HepG2 (cell line): ENCODE measurements at regions not wholly inside any gene's neighbourhood (a gene's known extent, or its start where the extent isn't known, plus 50 kb on each side); places are given as distances from the start of the nearest gene placed in this dataset.

Experiments used
- ATAC-seq: fragments of 200-7000 bp; cut with Tn5 transposase; 3 replicates; pipeline ENCODE4 v1.9.1; 2020; ENCODE audit warnings: mild to moderate bottlenecking, moderate library complexity
- BruUV-seq: library from RNA; stranded (reverse); fragments of 400-500 nt; replicated peaks from 2 replicates; lab custom pipeline; 2021; lab: Mats Ljungman, UMichigan
- CTCF ChIA-PET: fragments of 300-600 bp; formaldehyde crosslinking; extraction: SDS; loops from one replicate; lab custom pipeline; 2021; ENCODE audit warnings: low total read pairs, inconsistent platforms, low intra/inter-chr PET ratio; lab: Yijun Ruan, JAX
- POLR2A ChIA-PET: fragments of 350-600 bp; sonication (Branson Sonifier 250); formaldehyde crosslinking; loops from one replicate; lab custom pipeline; 2020; ENCODE audit warnings: antibody characterized with exemption, inconsistent platforms; lab: Yijun Ruan, JAX
- DNase-seq: peaks from one replicate; pipeline ENCODE4 v3.0.0-alpha.2; 2015; ENCODE audit warnings: low spot score
- FAIRE-seq: peaks from 3 replicates; lab custom pipeline; 2011; peaks lifted over from hg19 to GRCh38; lab: Jason Lieb, UNC
- H2AFZ ChIP-seq: one replicate; pipeline ENCODE4 v1.6.1; 2011; ENCODE audit warnings: low read length, inconsistent platforms
- H3K27ac ChIP-seq: fragments of 300-600 bp; 3 replicates; pipeline ENCODE4 v1.8.0; 2011; ENCODE audit warnings: mixed run types, mild to moderate bottlenecking, mixed read lengths, low read length, inconsistent platforms; ENCODE audit not compliant: insufficient read depth; ENCODE audit errors: extremely low read length
- H3K27me3 ChIP-seq, 2 experiments: fragments of 200-600 bp in 1 of 2; 2 replicates in 1 of 2; 3 replicates in 1 of 2; pipeline versions ENCODE4 v1.6.0 to v1.8.0; 2011; ENCODE audit warnings: low read length in 2 of 2, mild to moderate bottlenecking in 2 of 2, moderate library complexity in 2 of 2, inconsistent platforms in 1 of 2; ENCODE audit not compliant: insufficient read depth in 2 of 2, control insufficient read depth in 1 of 2
- H3K36me3 ChIP-seq, 2 experiments: fragments of 200-600 bp in 1 of 2; replicated peaks in 1 of 2; 2 replicates in 1 of 2; 3 replicates in 1 of 2; pipeline versions ENCODE4 v1.5.1 to v1.8.0; 2011; ENCODE audit warnings: low read length in 2 of 2, inconsistent platforms in 1 of 2; ENCODE audit not compliant: insufficient read depth in 2 of 2, control insufficient read depth in 1 of 2
- H3K4me1 ChIP-seq: 2 replicates; pipeline ENCODE4 v1.5.1; 2012; ENCODE audit warnings: low read length, inconsistent platforms; ENCODE audit not compliant: insufficient read depth
- H3K4me2 ChIP-seq: 2 replicates; pipeline ENCODE4 v1.6.0; 2011; ENCODE audit warnings: low read depth, low read length, inconsistent platforms
- H3K4me3 ChIP-seq, 3 experiments: fragments of 200-600 bp in 1 of 3; sonication (generic), shearing (Covaris generic) in 1 of 3; replicated peaks in 1 of 3; 2 replicates each; pipeline ENCODE4 v1.5.1; 2011 to 2016; ENCODE audit warnings: low read length in 3 of 3, inconsistent platforms in 2 of 3, low read depth in 2 of 3, mild to moderate bottlenecking in 2 of 3, control low read depth in 1 of 3, mixed read lengths in 1 of 3; ENCODE audit not compliant: insufficient read depth in 1 of 3
- H3K79me2 ChIP-seq: one replicate; pipeline ENCODE4 v1.6.1; 2011; ENCODE audit warnings: low read length, inconsistent platforms; ENCODE audit not compliant: insufficient read depth
- H3K9ac ChIP-seq: 2 replicates; pipeline ENCODE4 v1.6.0; 2011; ENCODE audit warnings: mild to moderate bottlenecking, low read depth, low read length, inconsistent platforms; ENCODE audit not compliant: insufficient read depth
- H3K9me3 ChIP-seq: 2 replicates; pipeline ENCODE4 v1.5.1; 2012; ENCODE audit warnings: mild to moderate bottlenecking, low read length
- H4K20me1 ChIP-seq: 2 replicates; pipeline ENCODE4 v1.6.0; 2011; ENCODE audit warnings: inconsistent platforms, mild to moderate bottlenecking, low read length, moderate library complexity; ENCODE audit not compliant: insufficient read depth
- ATRX ChIP-seq: sonication (generic); formaldehyde crosslinking; IDR thresholded peaks from 2 replicates; pipeline ENCODE4 v1.4.0; 2020; ENCODE audit warnings: missing genetic modification reagents, borderline replicate concordance
- CENPT ChIP-seq: sonication (generic); formaldehyde crosslinking; IDR thresholded peaks from 2 replicates; pipeline ENCODE4 v1.8.0; 2022; ENCODE audit warnings: low read depth, mild to moderate bottlenecking, moderate library complexity, missing genetic modification reagents
- CHCHD3 ChIP-seq: sonication (generic); formaldehyde crosslinking; IDR thresholded peaks from 2 replicates; pipeline ENCODE4 v1.8.0; 2022; ENCODE audit warnings: mild to moderate bottlenecking, missing genetic modification reagents, moderate library complexity
- DNMT1 ChIP-seq: sonication (generic); formaldehyde crosslinking; IDR thresholded peaks from 2 replicates; pipeline ENCODE4 v1.5.1; 2020; ENCODE audit warnings: mild to moderate bottlenecking, missing genetic modification reagents
- KLF15 ChIP-seq: sonication (generic); formaldehyde crosslinking; IDR thresholded peaks from 2 replicates; pipeline ENCODE4 v1.8.1; 2023; ENCODE audit warnings: borderline replicate concordance, mild to moderate bottlenecking, inconsistent platforms, missing genetic modification reagents, mixed read lengths
- MAFK ChIP-seq, 2 experiments: IDR thresholded peaks in 1 of 2; conservative IDR thresholded peaks in 1 of 2; 2 replicates each; pipeline ENCODE4 v1.6.1; 2011; ENCODE audit warnings: improper control_type of control experiment in 2 of 2, low read length in 2 of 2
- ZNF207 ChIP-seq: fragments of 450-650 bp; IDR thresholded peaks from 2 replicates; pipeline ENCODE4 v1.6.1; 2016; ENCODE audit warnings: antibody characterized with exemption, borderline replicate concordance
- ZNF766 ChIP-seq: sonication (generic); formaldehyde crosslinking; IDR thresholded peaks from 2 replicates; pipeline ENCODE4 v1.5.0; 2020; ENCODE audit warnings: missing genetic modification reagents, borderline replicate concordance
- WGBS: methylation state at CpG from one replicate; pipeline ENCODE4 v1.1.6; 2017; ENCODE audit warnings: low lambda C conversion rate; 5-methylcytosine and 5-hydroxymethylcytosine counted together
- in situ Hi-C: cut with HindIII; loops from 2 replicates; pipeline ENCODE4 v1.10.0; 2017; ENCODE audit warnings: low pct_unique_long_range_greater_than_20kb; ENCODE audit not compliant: extremely low pct_ligation_motif_present
- intact Hi-C: fragments of 100-400 bp; cut with micrococcal nuclease; formaldehyde crosslinking; loops from one replicate; pipeline ENCODE4 v1.10.0; 2022; ENCODE audit not compliant: unreplicated experiment
- TF ChIP-seq, protein P1 (sequence below): IDR thresholded peaks from 2 replicates; pipeline ENCODE4 v1.6.1; 2016

DNA sequence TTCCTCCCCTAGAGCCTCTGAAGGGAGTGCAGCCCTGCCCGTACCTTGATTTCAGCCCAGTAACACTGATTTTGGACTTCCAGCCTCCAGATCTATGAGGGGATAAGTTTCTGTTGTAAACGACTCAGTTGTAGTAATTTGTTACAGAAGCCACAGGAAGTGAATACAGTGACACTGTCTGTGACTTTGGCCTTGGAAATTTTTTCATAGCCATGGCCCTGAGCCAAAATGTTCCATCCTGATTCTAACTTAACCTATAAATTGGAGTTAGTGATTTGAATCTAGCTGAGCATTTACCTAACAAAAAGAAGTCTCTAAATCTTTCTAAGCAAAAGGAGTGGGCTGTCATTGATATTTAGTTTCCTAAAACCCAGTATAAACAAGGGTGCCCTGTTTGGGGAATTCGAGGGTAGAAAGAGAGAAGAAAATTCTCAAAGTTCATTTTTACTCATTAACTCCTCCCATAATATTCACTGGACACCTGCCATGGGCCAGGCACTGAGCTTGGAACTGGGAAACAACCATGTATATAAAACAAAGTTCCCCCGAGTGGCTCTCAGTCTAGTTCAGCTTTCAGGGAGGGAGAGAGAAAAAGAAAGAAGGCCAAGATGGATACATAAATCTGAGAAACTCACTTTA is 162.3 kb downstream of the SKIDA1 start:
- H3K4me1 ChIP-seq = peaks cover 28% of the 10 kb centered on the region
- intact Hi-C loops (no loop called here), in situ Hi-C loops (no loop called here)
- no peak for TF ChIP-seq DNMT1 (CRISPR knock-in tag)
- TF ChIP-seq CENPT (CRISPR knock-in tag) = no peak
- TF ChIP-seq, protein P1, sequence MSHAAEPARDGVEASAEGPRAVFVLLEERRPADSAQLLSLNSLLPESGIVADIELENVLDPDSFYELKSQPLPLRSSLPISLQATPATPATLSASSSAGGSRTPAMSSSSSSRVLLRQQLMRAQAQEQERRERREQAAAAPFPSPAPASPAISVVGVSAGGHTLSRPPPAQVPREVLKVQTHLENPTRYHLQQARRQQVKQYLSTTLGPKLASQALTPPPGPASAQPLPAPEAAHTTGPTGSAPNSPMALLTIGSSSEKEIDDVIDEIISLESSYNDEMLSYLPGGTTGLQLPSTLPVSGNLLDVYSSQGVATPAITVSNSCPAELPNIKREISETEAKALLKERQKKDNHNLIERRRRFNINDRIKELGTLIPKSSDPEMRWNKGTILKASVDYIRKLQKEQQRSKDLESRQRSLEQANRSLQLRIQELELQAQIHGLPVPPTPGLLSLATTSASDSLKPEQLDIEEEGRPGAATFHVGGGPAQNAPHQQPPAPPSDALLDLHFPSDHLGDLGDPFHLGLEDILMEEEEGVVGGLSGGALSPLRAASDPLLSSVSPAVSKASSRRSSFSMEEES = no peak
- no peak for TF ChIP-seq KLF15
- TF ChIP-seq ZNF766 (CRISPR knock-in tag) = no peak
- TF ChIP-seq CHCHD3 (CRISPR knock-in tag) = no peak
- no peak for TF ChIP-seq ZNF207
- H2AFZ ChIP-seq = no peak overlapping the region
- WGBS = 14% methylated on average over 4 of the region's 4 CpGs
- no peak for FAIRE-seq
- H3K79me2 ChIP-seq = no peaks in the 10 kb centered on the region
- ChIA-PET POLR2A (no interaction called here), CTCF (no interaction called here)
- H3K27ac ChIP-seq = no peak overlapping the region
- BruUV-seq = no TSS peak
- no peaks in the 10 kb centered on the region for H3K36me3 ChIP-seq
- H3K9ac ChIP-seq = no peak overlapping the region
- no peaks in the 10 kb centered on the region for H3K9me3 ChIP-seq
- peak overlapping the region; percentile 57 for H3K4me2 ChIP-seq
- ATAC-seq = peak; percentile 14; the same call in 2 of the 3 replicates
- no peaks in the 10 kb centered on the region; a peak in 1 of 5 replicates for H3K27me3 ChIP-seq
- no peaks in the 10 kb centered on the region for H4K20me1 ChIP-seq
- peak; percentile 18 for DNase-seq
- no peak overlapping the region for H3K4me3 ChIP-seq

DNA sequence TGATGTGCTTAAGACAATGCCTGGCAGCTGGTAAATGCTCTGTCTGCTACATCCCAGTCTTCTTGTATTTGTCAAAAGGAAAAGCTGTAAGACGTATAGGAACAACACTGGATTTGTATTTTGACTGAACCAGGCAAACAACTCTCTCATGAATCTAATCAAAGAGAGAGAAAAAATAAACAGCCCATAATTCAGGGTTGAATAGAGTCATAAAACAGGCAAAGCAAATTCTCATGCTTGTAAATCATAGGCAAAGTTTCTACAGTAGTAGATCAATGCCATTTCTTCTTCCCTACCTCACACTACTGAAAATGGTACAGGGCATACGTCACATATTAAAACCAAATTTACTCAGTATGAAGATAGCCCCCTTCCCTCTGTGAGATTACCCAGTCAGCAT is 166.3 kb downstream of the SKIDA1 start:
- intact Hi-C loops = no loop called here
- FAIRE-seq (no peak), DNase-seq (no peak), ATAC-seq (no peak)
- H3K27me3 ChIP-seq = no peaks in the 10 kb centered on the region; a peak in 2 of 5 replicates
- no peaks in the 10 kb centered on the region for H3K9me3 ChIP-seq
- H3K4me1 ChIP-seq = peaks cover 17% of the 10 kb centered on the region
- ChIA-PET POLR2A (no interaction called here), CTCF (no interaction called here)
- no TSS peak for BruUV-seq
- H2AFZ ChIP-seq = no peak overlapping the region
- no peak overlapping the region for H3K9ac ChIP-seq
- H3K36me3 ChIP-seq = no peaks in the 10 kb centered on the region
- H3K27ac ChIP-seq = no peak overlapping the region
- no peak overlapping the region for H3K4me3 ChIP-seq
- in situ Hi-C loops = no loop called here
- 48% methylated on average over 2 of the region's 2 CpGs for WGBS
- H3K79me2 ChIP-seq = no peaks in the 10 kb centered on the region
- no peaks in the 10 kb centered on the region for H4K20me1 ChIP-seq
- no peak overlapping the region for H3K4me2 ChIP-seq
- TF ChIP-seq MAFK (conservative IDR thresholded peaks at IDR 0.05 in 1 of 2, IDR thresholded peaks at IDR 0.05 in 1 of 2; ENCODE audit: low read length in 2 of 2) (peak in 1 of 2 experiments; percentile 14; a peak in 1 of 4 replicates), ATRX (CRISPR knock-in tag) (no peak)
